22Rv1 (cell line): ENCODE measurements at regions not wholly inside any gene's neighbourhood (a gene's known extent, or its start where the extent isn't known, plus 50 kb on each side); places are given as distances from the start of the nearest gene placed in this dataset.

Experiments
- ZFX ChIP-seq: fragments of 450-650 bp; IDR thresholded peaks from 2 replicates; pipeline ENCODE4 v1.6.1; 2017; ENCODE audit warnings: antibody characterized with exemption, borderline replicate concordance
- TF ChIP-seq, protein P1 (sequence below): fragments of 450-650 bp; IDR thresholded peaks from 2 replicates; pipeline ENCODE4 v1.5.1; 2017; ENCODE audit warnings: mild to moderate bottlenecking

GRCh38 chr11:42772886-42773285, 538.9 kb upstream of the API5 start:
- TF ChIP-seq, protein P1, sequence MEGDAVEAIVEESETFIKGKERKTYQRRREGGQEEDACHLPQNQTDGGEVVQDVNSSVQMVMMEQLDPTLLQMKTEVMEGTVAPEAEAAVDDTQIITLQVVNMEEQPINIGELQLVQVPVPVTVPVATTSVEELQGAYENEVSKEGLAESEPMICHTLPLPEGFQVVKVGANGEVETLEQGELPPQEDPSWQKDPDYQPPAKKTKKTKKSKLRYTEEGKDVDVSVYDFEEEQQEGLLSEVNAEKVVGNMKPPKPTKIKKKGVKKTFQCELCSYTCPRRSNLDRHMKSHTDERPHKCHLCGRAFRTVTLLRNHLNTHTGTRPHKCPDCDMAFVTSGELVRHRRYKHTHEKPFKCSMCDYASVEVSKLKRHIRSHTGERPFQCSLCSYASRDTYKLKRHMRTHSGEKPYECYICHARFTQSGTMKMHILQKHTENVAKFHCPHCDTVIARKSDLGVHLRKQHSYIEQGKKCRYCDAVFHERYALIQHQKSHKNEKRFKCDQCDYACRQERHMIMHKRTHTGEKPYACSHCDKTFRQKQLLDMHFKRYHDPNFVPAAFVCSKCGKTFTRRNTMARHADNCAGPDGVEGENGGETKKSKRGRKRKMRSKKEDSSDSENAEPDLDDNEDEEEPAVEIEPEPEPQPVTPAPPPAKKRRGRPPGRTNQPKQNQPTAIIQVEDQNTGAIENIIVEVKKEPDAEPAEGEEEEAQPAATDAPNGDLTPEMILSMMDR, result no peak
- no peak for TF ChIP-seq ZFX
